H1 (cell line): ENCODE measurements at regions not wholly inside any gene's neighbourhood (a gene's known extent, or its start where the extent isn't known, plus 50 kb on each side); places are given as distances from the start of the nearest gene placed in this dataset.

ENCODE experiments used
- CTCF ChIA-PET: fragments of 300-600 bp; sonication (Branson Sonifier 250); formaldehyde crosslinking; loops from one replicate; lab custom pipeline; 2021; ENCODE audit not compliant: partially characterized antibody; lab: Charles Lee
- POLR2A ChIA-PET: fragments of 300-600 bp; sonication (Branson Sonifier 250); formaldehyde crosslinking; loops from one replicate; lab custom pipeline; 2021; ENCODE audit warnings: inconsistent platforms; ENCODE audit not compliant: partially characterized antibody; lab: Charles Lee
- DNase-seq, 2 experiments: peaks; one replicate each; pipeline versions ENCODE4 v3.0.0 to v3.0.0-alpha.2; 2010 to 2022; ENCODE audit warnings: low spot score in 2 of 2, low read depth in 1 of 2, mixed read lengths in 1 of 2
- FAIRE-seq: peaks from 2 replicates; lab custom pipeline; 2011; peaks lifted over from hg19 to GRCh38; lab: Jason Lieb, UNC
- H2AFZ ChIP-seq: 2 replicates; pipeline ENCODE4 v1.8.1; 2012; ENCODE audit warnings: low read length, inconsistent platforms
- H2AK5ac ChIP-seq: 2 replicates; pipeline ENCODE4 v1.6.1; 2013; ENCODE audit warnings: low read depth, low read length
- H2BK120ac ChIP-seq: replicated peaks from 2 replicates; pipeline ENCODE3; 2013; ENCODE audit warnings: low read depth, low read length, inconsistent platforms
- H2BK12ac ChIP-seq: 2 replicates; pipeline ENCODE4 v1.6.1; 2013; ENCODE audit warnings: low read depth, low read length
- H2BK15ac ChIP-seq: 2 replicates; pipeline ENCODE4 v1.6.1; 2013; ENCODE audit warnings: low read length
- H2BK20ac ChIP-seq: 2 replicates; pipeline ENCODE4 v1.6.1; 2013; ENCODE audit warnings: low read length
- H2BK5ac ChIP-seq: 2 replicates; pipeline ENCODE4 v1.6.1; 2013; ENCODE audit warnings: low read depth, low read length
- H3K14ac ChIP-seq: 2 replicates; pipeline ENCODE4 v1.6.1; 2013; ENCODE audit warnings: inconsistent platforms; ENCODE audit not compliant: insufficient read length
- H3K18ac ChIP-seq: 2 replicates; pipeline ENCODE4 v1.6.1; 2013; ENCODE audit warnings: low read length; ENCODE audit errors: extremely low read depth
- H3K23ac ChIP-seq: 2 replicates; pipeline ENCODE4 v1.6.1; 2013; ENCODE audit warnings: inconsistent platforms; ENCODE audit not compliant: insufficient read length
- H3K23me2 ChIP-seq: 2 replicates; pipeline ENCODE4 v1.6.1; 2013; ENCODE audit warnings: low read depth, low read length
- H3K27ac ChIP-seq: 2 replicates; pipeline ENCODE4 v1.6.1; 2011; ENCODE audit warnings: low read depth, low read length, inconsistent platforms
- H3K27me3 ChIP-seq, 4 experiments: replicated peaks in 1 of 4; 1 replicate in 1 of 4; 2 replicates in 3 of 4; pipeline versions ENCODE4 v1.6.1 to v1.8.1; 2011 to 2013; ENCODE audit warnings: low read length in 3 of 4, mild to moderate bottlenecking in 3 of 4, inconsistent platforms in 2 of 4, mixed read lengths in 2 of 4, moderate library complexity in 1 of 4; ENCODE audit not compliant: control insufficient read depth in 3 of 4, insufficient read depth in 3 of 4; ENCODE audit errors: extremely low read depth in 1 of 4
- H3K36me3 ChIP-seq, 4 experiments: 2 replicates each; pipeline versions ENCODE4 v1.6.1 to v1.8.1; 2011 to 2013; ENCODE audit warnings: mild to moderate bottlenecking in 4 of 4, low read length in 3 of 4, moderate library complexity in 2 of 4, control low read depth in 1 of 4, inconsistent platforms in 1 of 4; ENCODE audit not compliant: insufficient read depth in 4 of 4, control insufficient read depth in 2 of 4
- H3K4ac ChIP-seq: replicated peaks from 2 replicates; pipeline ENCODE3; 2013; ENCODE audit warnings: low read length, low read depth, mixed read lengths, inconsistent platforms; ENCODE audit not compliant: insufficient read length
- H3K4me1 ChIP-seq, 4 experiments: replicated peaks in 1 of 4; 1 replicate in 1 of 4; 2 replicates in 3 of 4; pipeline versions ENCODE4 v1.6.1 to v1.8.1; 2011 to 2013; ENCODE audit warnings: low read length in 3 of 4, inconsistent platforms in 2 of 4, mixed read lengths in 1 of 4; ENCODE audit not compliant: insufficient read depth in 4 of 4, control insufficient read depth in 3 of 4
- H3K4me2 ChIP-seq, 2 experiments: 2 replicates each; pipeline versions ENCODE4 v1.6.1 to v1.8.1; 2011 to 2013; ENCODE audit warnings: low read depth in 2 of 2, low read length in 2 of 2, control low read depth in 1 of 2, inconsistent platforms in 1 of 2, mild to moderate bottlenecking in 1 of 2; ENCODE audit not compliant: insufficient read depth in 1 of 2
- H3K4me3 ChIP-seq, 4 experiments: fragments of 200-600, 300-600 bp in 1 of 4; sonication (generic), shearing (Covaris generic), sonication (Bioruptor Twin) in 1 of 4; 2 replicates each; pipeline versions ENCODE4 v1.5.1 to v1.8.1; 2011 to 2016; ENCODE audit warnings: low read length in 4 of 4, low read depth in 3 of 4, control low read depth in 2 of 4, inconsistent platforms in 2 of 4, mild to moderate bottlenecking in 2 of 4, mixed read lengths in 1 of 4, moderate library complexity in 1 of 4; ENCODE audit not compliant: insufficient read depth in 2 of 4; ENCODE audit errors: extremely low read depth in 1 of 4
- H3K56ac ChIP-seq: replicated peaks from 2 replicates; pipeline ENCODE3; 2013; ENCODE audit warnings: low read depth, mild to moderate bottlenecking, mixed read lengths, low read length, inconsistent platforms; ENCODE audit not compliant: insufficient read length
- H3K79me1 ChIP-seq: 2 replicates; pipeline ENCODE4 v1.6.1; 2013; ENCODE audit warnings: low read depth, low read length, control low read depth
- H3K79me2 ChIP-seq, 2 experiments: 2 replicates each; pipeline versions ENCODE4 v1.6.1 to v1.8.1; 2012 to 2013; ENCODE audit warnings: low read length in 2 of 2, mild to moderate bottlenecking in 2 of 2, inconsistent platforms in 1 of 2; ENCODE audit not compliant: insufficient read depth in 2 of 2, control insufficient read depth in 1 of 2
- H3K9ac ChIP-seq, 4 experiments: replicated peaks in 1 of 4; 1 replicate in 1 of 4; 2 replicates in 3 of 4; pipeline versions ENCODE4 v1.6.1 to v1.8.1; 2011 to 2013; ENCODE audit warnings: low read depth in 3 of 4, low read length in 3 of 4, control low read depth in 2 of 4, mild to moderate bottlenecking in 2 of 4, moderate library complexity in 2 of 4, inconsistent platforms in 1 of 4; ENCODE audit errors: extremely low read depth in 1 of 4
- H3K9me3 ChIP-seq, 2 experiments: 2 replicates each; pipeline versions ENCODE4 v1.6.1 to v1.8.1; 2012 to 2013; ENCODE audit warnings: mild to moderate bottlenecking in 2 of 2, moderate library complexity in 2 of 2, control low read depth in 1 of 2, inconsistent platforms in 1 of 2, low read depth in 1 of 2, low read length in 1 of 2, mixed read lengths in 1 of 2; ENCODE audit not compliant: insufficient read depth in 2 of 2
- H4K20me1 ChIP-seq, 2 experiments: replicated peaks in 1 of 2; 2 replicates each; pipeline versions ENCODE3 to v1.8.1; 2011 to 2013; ENCODE audit warnings: inconsistent platforms in 2 of 2, low read length in 2 of 2, mild to moderate bottlenecking in 1 of 2; ENCODE audit not compliant: insufficient read depth in 2 of 2, control insufficient read depth in 1 of 2
- H4K5ac ChIP-seq: 2 replicates; pipeline ENCODE4 v1.6.1; 2013; ENCODE audit warnings: low read length, low read depth, mixed read lengths, inconsistent platforms; ENCODE audit not compliant: insufficient read length
- H4K8ac ChIP-seq: 2 replicates; pipeline ENCODE4 v1.8.0; 2013; ENCODE audit warnings: mild to moderate bottlenecking, moderate library complexity, low read length, inconsistent platforms; ENCODE audit not compliant: insufficient read depth; ENCODE audit errors: extremely low read depth
- H4K91ac ChIP-seq: replicated peaks from 2 replicates; pipeline ENCODE3; 2013; ENCODE audit warnings: low read length, mixed read lengths, inconsistent platforms; ENCODE audit not compliant: insufficient read length
- BACH1 ChIP-seq: IDR thresholded peaks from 2 replicates; pipeline ENCODE4 v1.6.1; 2012; ENCODE audit warnings: low read length, improper control_type of control experiment
- WGBS, 2 experiments: shearing (Covaris generic) in 1 of 2; methylation state at CpG; one replicate each; pipeline versions ENCODE4 v1.1.6 to v1.1.7; 2013 to 2015; ENCODE audit warnings: low lambda C conversion rate in 2 of 2, mixed read lengths in 2 of 2, inconsistent platforms in 1 of 2, low coverage in 1 of 2, missing lambda C conversion rate in 1 of 2; ENCODE audit not compliant: insufficient replicate concordance in 2 of 2, insufficient coverage in 1 of 2, insufficient read length in 1 of 2; ENCODE audit errors: extremely low coverage in 1 of 2, missing lambda C conversion rate in 1 of 2; 5-methylcytosine and 5-hydroxymethylcytosine counted together
- TF ChIP-seq, protein P1 (sequence below): IDR thresholded peaks from 2 replicates; pipeline ENCODE4 v1.6.1; 2012; ENCODE audit warnings: inconsistent platforms

DNA sequence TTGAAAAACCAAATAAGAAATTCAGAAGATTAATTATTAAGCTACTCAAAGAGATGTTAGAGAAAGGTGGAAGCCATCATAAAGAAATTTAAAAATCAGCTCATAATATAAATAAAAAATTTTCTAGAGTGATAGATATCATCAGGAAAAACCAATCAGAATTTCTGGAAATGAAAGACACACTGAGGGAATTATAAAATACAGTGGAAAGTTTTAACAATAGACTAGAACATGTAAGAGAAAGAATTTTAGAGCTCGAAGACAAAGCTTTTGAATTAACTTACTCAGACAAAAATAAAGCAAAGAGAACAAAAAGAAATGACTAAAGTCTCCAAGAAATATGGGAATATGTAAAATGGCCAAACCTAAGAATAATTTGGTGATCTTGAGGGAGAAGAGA lies 1926.9 kb upstream of the RAG2 start:
- Histone ChIP-seq H3K9me3 (no peaks in the 10 kb centered on the region), H2BK5ac (no peak overlapping the region), H2BK20ac (no peak overlapping the region), H2AK5ac (no peak overlapping the region), H4K20me1 (no peaks in the 10 kb centered on the region), H2AFZ (no peak overlapping the region), H3K18ac (no peak overlapping the region), H3K23ac (no peak overlapping the region), H3K4me2 (no peak overlapping the region), H3K9ac (no peak overlapping the region), H3K4ac (no peak overlapping the region), H2BK120ac (no peak overlapping the region), H3K4me3 (no peak overlapping the region), H3K23me2 (no peaks in the 10 kb centered on the region), H3K79me1 (no peaks in the 10 kb centered on the region), H2BK15ac (no peak overlapping the region), H3K4me1 (no peaks in the 10 kb centered on the region), H3K27me3 (no peaks in the 10 kb centered on the region), H3K79me2 (no peaks in the 10 kb centered on the region), H3K56ac (no peak overlapping the region), H4K5ac (no peak overlapping the region), H4K91ac (no peak overlapping the region), H4K8ac (no peak overlapping the region), H3K14ac (no peak overlapping the region), H3K36me3 (no peaks in the 10 kb centered on the region), H2BK12ac (no peak overlapping the region), H3K27ac (no peak overlapping the region)
- FAIRE-seq (no peak), DNase-seq (no peak)
- ChIA-PET CTCF (interaction anchor here (1.0 kb wide), 1 partner anchor 21 kb away, joined by 4 read pairs; no protein-coding TSS in a partner anchor), POLR2A (no interaction called here)
- 100% methylated on average over 1 of the region's 1 CpG; no CpG with 5 or more reads in 1 of the 2 experiments for WGBS, 2 experiments
- TF ChIP-seq, protein P1, sequence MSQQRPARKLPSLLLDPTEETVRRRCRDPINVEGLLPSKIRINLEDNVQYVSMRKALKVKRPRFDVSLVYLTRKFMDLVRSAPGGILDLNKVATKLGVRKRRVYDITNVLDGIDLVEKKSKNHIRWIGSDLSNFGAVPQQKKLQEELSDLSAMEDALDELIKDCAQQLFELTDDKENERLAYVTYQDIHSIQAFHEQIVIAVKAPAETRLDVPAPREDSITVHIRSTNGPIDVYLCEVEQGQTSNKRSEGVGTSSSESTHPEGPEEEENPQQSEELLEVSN = no peak
- no peak for TF ChIP-seq BACH1
